Activated CD4-positive, alpha-beta memory T cell treated with anti-CD3 and anti-CD28 coated beads, Interleukin-2, amount 10 ng/mL, durations not matched to agents 7 days and 5 days (primary cell): ENCODE measurements at regions not wholly inside any gene's neighbourhood (a gene's known extent, or its start where the extent isn't known, plus 50 kb on each side); places are given as distances from the start of the nearest gene placed in this dataset.

Experiments used
- CTCF ChIA-PET: fragments of 350-600 bp; sonication (Branson Sonifier 250); formaldehyde crosslinking; loops from one replicate; lab custom pipeline; 2021; ENCODE audit warnings: antibody characterized with exemption, inconsistent platforms; lab: Charles Lee
- POLR2A ChIA-PET: fragments of 350-600 bp; sonication (Branson Sonifier 250); formaldehyde crosslinking; loops from one replicate; lab custom pipeline; 2021; ENCODE audit warnings: antibody characterized with exemption; lab: Charles Lee
- DNase-seq: peaks from one replicate; pipeline ENCODE4 v3.0.0-alpha.2; 2020
- H3K27ac Mint-ChIP-seq: one replicate; pipeline ENCODE4 v1.8.0; 2021; ENCODE audit warnings: mild to moderate bottlenecking, mixed read lengths
- H3K27me3 Mint-ChIP-seq: one replicate; pipeline ENCODE4 v1.8.0; 2021; ENCODE audit warnings: mixed read lengths
- H3K36me3 Mint-ChIP-seq: one replicate; pipeline ENCODE4 v1.8.0; 2021; ENCODE audit warnings: low read depth, mixed read lengths
- H3K4me1 Mint-ChIP-seq: one replicate; pipeline ENCODE4 v1.8.0; 2021; ENCODE audit warnings: mixed read lengths
- H3K4me3 Mint-ChIP-seq: one replicate; pipeline ENCODE4 v1.8.0; 2021; ENCODE audit warnings: mild to moderate bottlenecking, mixed read lengths
- H3K9me3 Mint-ChIP-seq: one replicate; pipeline ENCODE4 v1.8.0; 2021; ENCODE audit warnings: mixed read lengths

GRCh38 chr12:65565601-65566560 lies 258.4 kb upstream of the HMGA2 start:
- Mint-ChIP-seq H3K36me3 (no peaks in the 10 kb centered on the region), H3K27ac (no peak overlapping the region), H3K27me3 (peaks cover 2% of the 10 kb centered on the region), H3K9me3 (peaks cover 3% of the 10 kb centered on the region), H3K4me3 (no peak overlapping the region), H3K4me1 (no peaks in the 10 kb centered on the region)
- no peak for DNase-seq
- ChIA-PET CTCF (interaction anchor here (0.6 to 1.1 kb wide), 3 partner anchors 9 to 952 kb away, joined by 3 to 8 read pairs (median 3); no protein-coding TSS in a partner anchor), POLR2A (no interaction called here)

DNA sequence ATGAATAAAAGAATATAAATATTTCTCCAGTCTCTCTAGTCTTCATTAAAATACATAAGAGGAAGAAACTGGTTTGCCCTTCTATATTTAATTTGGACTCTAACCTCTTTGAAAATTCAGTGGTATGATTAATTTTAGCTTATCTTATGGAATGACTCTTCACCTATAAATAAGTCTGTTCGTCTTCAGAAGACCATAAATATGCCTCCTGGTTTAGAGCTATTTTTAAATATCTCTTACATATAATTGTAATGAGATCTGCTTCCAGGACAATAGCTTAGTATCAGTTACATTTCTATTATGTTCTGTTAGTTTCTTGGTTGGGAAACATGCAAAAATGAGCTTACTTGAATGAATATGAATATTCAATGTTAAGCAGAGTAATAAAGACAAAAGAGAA lies 257.5 kb upstream of the HMGA2 start:
- ChIA-PET CTCF (interaction anchor here (0.8 to 1.1 kb wide), 2 partner anchors 10 to 11 kb away, joined by 6 to 8 read pairs; no protein-coding TSS in a partner anchor), POLR2A (no interaction called here)
- DNase-seq, result no peak
- peaks cover 3% of the 10 kb centered on the region for H3K9me3 Mint-ChIP-seq
- H3K36me3 Mint-ChIP-seq, result no peaks in the 10 kb centered on the region
- H3K27me3 Mint-ChIP-seq, result peaks cover 2% of the 10 kb centered on the region
- no peak overlapping the region for H3K27ac Mint-ChIP-seq
- no peak overlapping the region for H3K4me3 Mint-ChIP-seq
- no peaks in the 10 kb centered on the region for H3K4me1 Mint-ChIP-seq

DNA sequence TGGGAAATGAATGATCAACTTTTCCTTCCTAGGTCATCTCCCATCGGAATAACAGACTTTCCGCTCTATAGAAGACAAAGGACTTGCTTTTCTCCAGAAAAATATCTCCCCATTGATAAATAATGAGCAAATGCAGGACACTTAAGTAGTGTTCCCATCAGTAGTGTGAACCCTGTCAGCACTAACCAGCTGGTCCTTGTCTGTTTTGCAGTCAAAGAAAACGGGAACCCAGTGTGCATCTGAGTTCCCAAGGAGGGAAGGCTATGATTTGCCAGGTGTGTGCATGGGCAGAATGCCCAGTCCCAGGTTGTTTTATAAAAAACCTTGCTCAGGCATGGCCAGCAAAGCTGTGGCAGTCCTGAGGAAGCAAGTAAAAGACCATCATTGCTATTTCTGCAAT lies 256.5 kb upstream of the HMGA2 start:
- DNase-seq, result no peak
- Mint-ChIP-seq H3K27ac (no peak overlapping the region), H3K9me3 (peaks cover 3% of the 10 kb centered on the region), H3K36me3 (no peaks in the 10 kb centered on the region), H3K27me3 (peaks cover 2% of the 10 kb centered on the region), H3K4me1 (no peaks in the 10 kb centered on the region), H3K4me3 (no peak overlapping the region)
- CTCF ChIA-PET, result no interaction called here
- POLR2A ChIA-PET, result no interaction called here

DNA sequence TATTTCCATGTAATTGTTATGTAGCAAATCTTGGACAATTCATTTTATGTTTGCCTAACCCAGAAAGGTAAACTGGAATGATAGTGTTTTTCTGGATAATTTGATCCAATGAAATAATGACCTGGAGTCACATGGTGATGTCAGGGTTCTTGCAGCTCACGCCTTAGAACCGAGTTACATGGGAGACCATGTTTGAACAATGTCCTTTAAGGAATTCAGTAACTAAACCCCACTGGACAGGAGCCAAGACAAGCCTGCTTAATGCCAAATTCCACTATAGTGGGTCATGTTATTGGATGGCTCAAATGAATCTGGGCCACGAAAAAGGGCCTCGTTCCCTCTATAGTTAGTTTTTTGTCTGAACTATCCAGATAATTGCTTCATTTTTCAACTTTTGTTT lies 255.8 kb upstream of the HMGA2 start:
- ChIA-PET POLR2A (no interaction called here), CTCF (no interaction called here)
- no peak overlapping the region for H3K27ac Mint-ChIP-seq
- H3K4me3 Mint-ChIP-seq, result no peak overlapping the region
- H3K27me3 Mint-ChIP-seq, result peaks cover 2% of the 10 kb centered on the region
- no peak for DNase-seq
- no peaks in the 10 kb centered on the region for H3K36me3 Mint-ChIP-seq
- peaks cover 7% of the 10 kb centered on the region for H3K9me3 Mint-ChIP-seq
- H3K4me1 Mint-ChIP-seq, result no peaks in the 10 kb centered on the region

GRCh38 chr12:65570451-65571130 lies 253.7 kb upstream of the HMGA2 start:
- Mint-ChIP-seq H3K27me3 (peaks cover 2% of the 10 kb centered on the region), H3K36me3 (no peaks in the 10 kb centered on the region), H3K27ac (no peak overlapping the region), H3K4me1 (no peaks in the 10 kb centered on the region), H3K4me3 (no peak overlapping the region), H3K9me3 (peaks cover 10% of the 10 kb centered on the region)
- ChIA-PET POLR2A (no interaction called here), CTCF (no interaction called here)
- no peak for DNase-seq

DNA sequence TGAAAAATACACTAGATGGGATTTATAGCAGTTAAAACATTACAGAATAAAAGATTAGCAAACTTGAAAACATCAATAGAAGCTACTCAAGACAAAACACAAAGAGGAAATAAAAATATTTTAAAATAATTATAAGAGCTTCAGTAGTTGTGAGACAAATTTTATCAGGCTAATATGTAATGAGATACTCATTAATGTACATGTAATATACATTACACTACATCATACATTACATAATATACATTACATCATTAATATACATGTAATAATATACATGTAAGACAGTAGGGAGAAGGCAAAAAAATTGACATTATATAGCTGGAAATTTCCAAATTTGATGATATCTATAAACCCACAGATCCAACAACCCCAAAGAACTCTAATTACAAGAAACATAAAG lies 249.4 kb upstream of the HMGA2 start:
- H3K9me3 Mint-ChIP-seq, result peaks cover 10% of the 10 kb centered on the region

DNA sequence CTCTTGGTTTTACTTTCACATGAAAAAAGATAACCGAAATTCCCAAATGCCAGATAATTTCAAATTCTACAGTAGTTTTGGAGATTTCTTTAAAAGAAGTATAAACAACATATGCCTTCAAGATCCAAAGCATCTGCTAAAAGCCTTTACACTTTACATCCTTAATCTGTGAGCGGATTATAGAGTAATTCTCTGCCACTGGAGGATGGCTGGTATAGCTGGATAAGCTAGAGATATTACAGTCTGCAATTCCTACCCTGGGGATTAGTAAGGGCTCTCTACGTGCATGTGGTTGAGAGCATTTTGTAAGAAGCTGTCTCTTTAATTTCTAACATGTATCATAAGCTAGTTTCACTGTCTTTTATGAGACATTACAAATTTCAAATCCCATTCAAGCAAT lies 240.3 kb upstream of the HMGA2 start:
- ChIA-PET CTCF (no interaction called here), POLR2A (no interaction called here)
- H3K27me3 Mint-ChIP-seq, result peaks cover 1% of the 10 kb centered on the region
- no peaks in the 10 kb centered on the region for H3K4me1 Mint-ChIP-seq
- no peaks in the 10 kb centered on the region for H3K36me3 Mint-ChIP-seq
- H3K9me3 Mint-ChIP-seq, result no peaks in the 10 kb centered on the region
- no peak overlapping the region for H3K27ac Mint-ChIP-seq
- no peak overlapping the region for H3K4me3 Mint-ChIP-seq
- no peak for DNase-seq

More for the DNA sequence above, 249.4 kb upstream of the HMGA2 start:
- no peak overlapping the region for H3K27ac Mint-ChIP-seq
- CTCF ChIA-PET, result no interaction called here
- no peaks in the 10 kb centered on the region for H3K36me3 Mint-ChIP-seq
- POLR2A ChIA-PET, result no interaction called here
- no peak overlapping the region for H3K4me3 Mint-ChIP-seq
- DNase-seq, result no peak
- no peaks in the 10 kb centered on the region for H3K27me3 Mint-ChIP-seq
- no peaks in the 10 kb centered on the region for H3K4me1 Mint-ChIP-seq

DNA sequence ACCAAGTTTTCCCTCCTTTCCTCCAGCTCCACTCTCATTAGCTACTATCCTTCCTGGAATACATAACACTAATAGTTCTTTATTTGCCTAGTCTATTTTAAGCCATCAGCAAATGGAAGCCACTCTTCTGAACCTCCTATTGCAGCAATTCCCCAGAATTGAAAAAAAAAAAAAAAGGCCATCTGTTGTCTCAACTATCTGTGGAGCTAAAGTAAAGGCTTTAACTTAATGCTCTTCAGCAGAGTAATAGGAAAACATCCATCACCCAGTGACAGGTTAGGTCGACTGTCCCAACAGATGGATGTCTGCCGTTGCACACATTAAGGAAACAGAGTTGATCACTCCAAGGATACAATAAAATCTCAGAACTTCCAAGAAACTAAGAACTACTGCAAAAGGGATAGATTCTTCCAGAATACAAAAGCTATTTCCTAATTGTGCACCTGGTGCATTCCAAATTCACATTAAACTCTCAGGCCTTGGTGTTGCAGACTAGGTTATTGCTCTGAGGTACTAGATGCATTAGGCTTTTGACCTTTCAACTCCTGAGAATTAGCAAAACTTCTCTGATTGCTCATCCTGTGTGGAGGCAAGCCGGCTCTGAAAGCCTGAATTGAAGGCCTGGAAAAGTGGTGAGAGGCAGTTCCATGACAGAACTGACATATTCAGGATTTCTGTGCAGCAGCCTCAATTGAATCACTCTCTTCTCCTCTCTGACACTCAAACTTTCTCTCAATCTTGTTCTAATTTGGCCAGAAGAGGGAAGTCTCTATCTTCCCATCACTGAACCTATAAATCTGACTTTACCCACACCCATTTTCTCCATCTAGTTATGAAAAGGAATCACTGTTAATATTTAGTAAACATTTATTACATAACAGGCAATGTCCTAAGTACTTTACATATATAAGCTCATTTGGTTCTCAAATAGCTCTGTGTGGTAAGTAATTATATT lies 238.4 kb upstream of the HMGA2 start:
- POLR2A ChIA-PET, result no interaction called here
- no peaks in the 10 kb centered on the region for H3K36me3 Mint-ChIP-seq
- DNase-seq, result no peak
- H3K9me3 Mint-ChIP-seq, result no peaks in the 10 kb centered on the region
- no peaks in the 10 kb centered on the region for H3K4me1 Mint-ChIP-seq
- H3K4me3 Mint-ChIP-seq, result no peak overlapping the region
- CTCF ChIA-PET, result no interaction called here
- peaks cover 1% of the 10 kb centered on the region for H3K27me3 Mint-ChIP-seq
- no peak overlapping the region for H3K27ac Mint-ChIP-seq

DNA sequence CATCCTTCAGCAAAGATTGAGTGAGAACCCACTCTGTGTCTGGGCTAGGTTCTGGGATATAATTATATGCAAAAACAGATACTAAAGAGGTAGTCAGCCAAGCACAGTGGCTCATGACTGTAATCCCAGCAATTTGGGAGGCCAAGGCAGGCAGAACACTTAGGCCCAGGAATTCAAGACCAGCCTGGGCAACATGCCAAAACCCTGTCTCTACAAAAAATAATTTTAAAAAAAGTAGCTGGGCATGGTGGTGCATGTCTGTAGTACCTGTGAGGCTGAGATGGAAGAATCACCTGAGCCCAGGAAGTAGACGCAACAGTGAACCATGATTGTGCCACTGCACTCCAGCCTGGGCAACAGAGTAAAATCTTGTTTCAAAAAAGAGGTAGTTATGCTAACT lies 237.5 kb upstream of the HMGA2 start:
- H3K27me3 Mint-ChIP-seq, result peaks cover 1% of the 10 kb centered on the region
- no peak overlapping the region for H3K27ac Mint-ChIP-seq
- no peaks in the 10 kb centered on the region for H3K9me3 Mint-ChIP-seq
- CTCF ChIA-PET, result no interaction called here
- no peak overlapping the region for H3K4me3 Mint-ChIP-seq
- POLR2A ChIA-PET, result no interaction called here
- DNase-seq, result no peak
- no peaks in the 10 kb centered on the region for H3K4me1 Mint-ChIP-seq
- H3K36me3 Mint-ChIP-seq, result no peaks in the 10 kb centered on the region

GRCh38 chr12:65590318-65590717 lies 234.0 kb upstream of the HMGA2 start:
- Mint-ChIP-seq H3K36me3 (no peaks in the 10 kb centered on the region), H3K4me3 (no peak overlapping the region), H3K27me3 (peaks cover 9% of the 10 kb centered on the region), H3K4me1 (no peaks in the 10 kb centered on the region), H3K9me3 (no peaks in the 10 kb centered on the region), H3K27ac (no peak overlapping the region)
- ChIA-PET CTCF (no interaction called here), POLR2A (no interaction called here)
- DNase-seq, result no peak

DNA sequence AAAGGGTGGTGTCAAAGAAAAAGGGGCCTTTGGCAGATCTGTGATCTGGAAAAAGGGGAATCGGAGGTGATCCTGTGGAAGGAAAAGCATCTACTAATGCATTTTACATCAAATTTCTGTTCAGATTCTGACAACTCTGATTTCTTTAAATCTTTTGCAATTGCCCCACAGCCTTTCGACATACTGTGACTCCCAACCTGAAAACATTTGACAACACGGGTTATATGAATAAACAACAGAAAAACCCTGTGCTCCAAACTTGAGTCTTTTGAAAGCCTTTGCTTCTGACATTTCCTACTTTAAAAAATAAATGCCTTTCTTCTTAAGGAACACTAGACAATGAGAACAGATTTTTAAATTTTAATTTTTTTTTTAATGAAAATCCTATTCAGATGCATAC lies 231.9 kb upstream of the HMGA2 start:
- no peaks in the 10 kb centered on the region for H3K4me1 Mint-ChIP-seq
- no peak overlapping the region for H3K27ac Mint-ChIP-seq
- H3K36me3 Mint-ChIP-seq, result no peaks in the 10 kb centered on the region
- CTCF ChIA-PET, result no interaction called here
- POLR2A ChIA-PET, result no interaction called here
- no peak for DNase-seq
- no peaks in the 10 kb centered on the region for H3K9me3 Mint-ChIP-seq
- H3K4me3 Mint-ChIP-seq, result no peak overlapping the region
- H3K27me3 Mint-ChIP-seq, result peaks cover 8% of the 10 kb centered on the region

DNA sequence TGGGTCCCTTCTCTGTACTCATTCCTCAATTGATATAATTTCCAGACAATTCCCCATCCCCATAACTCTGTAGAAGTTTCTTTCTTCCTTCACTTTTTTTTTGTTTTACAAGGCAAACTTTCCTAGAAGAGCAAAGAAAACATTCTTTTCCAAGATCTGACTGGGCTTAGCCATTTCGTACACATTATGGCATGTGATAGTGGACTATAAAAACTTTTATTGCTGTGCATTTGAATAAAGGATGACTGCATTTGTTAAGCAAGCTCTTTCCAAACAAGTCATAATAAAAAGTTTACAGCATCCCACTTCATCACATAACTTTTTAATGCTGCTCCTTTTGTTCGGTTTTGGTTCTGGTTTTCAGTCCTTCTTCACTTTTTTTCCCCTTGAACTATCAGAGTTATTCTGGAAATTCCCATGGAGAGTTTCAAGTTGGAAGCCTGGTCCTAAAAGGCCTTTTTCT lies 231.0 kb upstream of the HMGA2 start:
- Mint-ChIP-seq H3K27me3 (peaks cover 8% of the 10 kb centered on the region), H3K9me3 (no peaks in the 10 kb centered on the region), H3K36me3 (no peaks in the 10 kb centered on the region), H3K4me3 (no peak overlapping the region), H3K4me1 (no peaks in the 10 kb centered on the region), H3K27ac (no peak overlapping the region)
- CTCF ChIA-PET, result no interaction called here
- POLR2A ChIA-PET, result no interaction called here
- DNase-seq, result no peak

- peaks cover 8% of the 10 kb centered on the region for H3K27me3 Mint-ChIP-seq
- ChIA-PET CTCF (no interaction called here), POLR2A (no interaction called here)
- no peaks in the 10 kb centered on the region for H3K36me3 Mint-ChIP-seq
- H3K9me3 Mint-ChIP-seq, result no peaks in the 10 kb centered on the region
- no peaks in the 10 kb centered on the region for H3K4me1 Mint-ChIP-seq
- no peak for DNase-seq
- no peak overlapping the region for H3K4me3 Mint-ChIP-seq
- no peak overlapping the region for H3K27ac Mint-ChIP-seq
These were observed 229.9 kb upstream of the HMGA2 start for GRCh38 chr12:65594409-65594808.
